GM18505 (cell line): ENCODE measurements at regions not wholly inside any gene's neighbourhood (a gene's known extent, or its start where the extent isn't known, plus 50 kb on each side); places are given as distances from the start of the nearest gene placed in this dataset.

Experiments
- ATAC-seq: cut with Tn5 transposase; IDR thresholded peaks from one replicate; pipeline ENCODE4 v1.9.1; 2021; ENCODE audit not compliant: unreplicated experiment
- POLR2A ChIP-seq: IDR thresholded peaks from 4 replicates; pipeline ENCODE4 v1.6.1; 2011; ENCODE audit warnings: borderline replicate concordance; ENCODE audit not compliant: insufficient read depth, insufficient read length; ENCODE audit errors: extremely low read depth

DNA sequence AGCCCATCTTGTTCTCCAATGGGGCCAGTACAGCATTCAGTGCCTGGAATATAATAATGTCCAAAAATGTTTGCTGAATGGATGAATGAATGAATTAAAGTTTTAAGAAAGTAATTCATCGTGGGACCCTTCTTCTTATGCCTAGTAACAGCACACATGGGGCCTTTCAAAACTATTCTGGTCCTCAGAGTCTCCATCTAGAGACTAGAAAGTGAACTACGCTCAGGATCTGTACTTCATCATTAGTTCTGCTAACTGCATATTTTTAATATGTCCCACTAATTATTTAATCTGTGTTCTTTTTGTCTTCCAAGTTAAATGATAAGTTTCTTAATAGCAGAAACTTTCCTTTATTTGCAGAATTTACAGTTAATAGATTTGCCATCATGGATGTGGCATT lies 172.5 kb downstream of the SMAD2 start:
- TF ChIP-seq POLR2A, result no peak
- no peak for ATAC-seq

DNA sequence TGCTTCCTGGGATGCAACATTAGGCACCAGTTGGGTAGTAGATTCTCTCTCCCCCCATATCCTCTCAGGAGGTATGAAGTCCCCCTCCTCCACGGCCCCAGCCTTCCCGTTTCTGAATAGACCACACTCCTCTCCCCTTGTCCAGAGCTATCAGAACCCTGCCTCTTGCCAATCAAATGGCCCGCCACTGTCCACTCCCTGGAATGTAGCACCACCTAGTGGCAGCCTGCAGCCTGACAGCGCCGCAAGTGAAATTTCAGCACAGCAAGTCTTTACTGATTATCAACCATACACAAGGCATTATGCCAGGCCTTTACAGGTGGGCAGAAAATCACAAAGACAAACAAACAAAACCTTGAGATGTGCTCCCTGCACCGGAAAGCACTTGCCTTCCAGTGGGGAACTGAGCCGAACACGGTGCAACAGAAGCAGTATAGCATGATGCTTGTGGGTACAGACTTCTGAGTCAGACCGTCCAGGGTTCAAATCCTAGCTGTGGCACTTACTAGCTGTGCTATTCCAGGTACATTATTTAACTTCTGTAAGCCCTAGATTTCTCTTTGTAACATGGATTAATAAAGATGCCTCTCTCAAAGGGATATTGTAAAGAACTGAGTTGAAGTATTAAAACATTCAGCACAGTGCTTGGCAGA lies 174.0 kb downstream of the SMAD2 start:
- no peak for ATAC-seq
- no peak for TF ChIP-seq POLR2A

DNA sequence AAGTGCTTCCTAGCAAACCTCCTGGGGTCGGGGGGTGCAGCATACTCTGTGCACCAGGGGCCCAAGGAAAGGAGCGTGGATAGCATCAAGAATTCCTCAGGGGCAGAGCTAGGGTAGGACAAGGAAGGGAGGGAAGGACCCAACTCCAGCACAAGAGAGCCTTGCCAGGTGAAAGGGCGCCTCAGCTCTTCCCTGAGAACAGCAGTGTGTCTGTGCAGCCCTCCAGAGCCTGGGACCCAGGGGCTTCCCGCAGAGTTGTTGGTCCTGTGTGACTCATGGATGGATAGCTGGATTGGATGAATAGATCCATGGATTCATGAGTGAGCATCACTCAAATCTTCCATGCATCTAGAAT lies 175.4 kb downstream of the SMAD2 start:
- no peak for ATAC-seq
- no peak for TF ChIP-seq POLR2A

DNA sequence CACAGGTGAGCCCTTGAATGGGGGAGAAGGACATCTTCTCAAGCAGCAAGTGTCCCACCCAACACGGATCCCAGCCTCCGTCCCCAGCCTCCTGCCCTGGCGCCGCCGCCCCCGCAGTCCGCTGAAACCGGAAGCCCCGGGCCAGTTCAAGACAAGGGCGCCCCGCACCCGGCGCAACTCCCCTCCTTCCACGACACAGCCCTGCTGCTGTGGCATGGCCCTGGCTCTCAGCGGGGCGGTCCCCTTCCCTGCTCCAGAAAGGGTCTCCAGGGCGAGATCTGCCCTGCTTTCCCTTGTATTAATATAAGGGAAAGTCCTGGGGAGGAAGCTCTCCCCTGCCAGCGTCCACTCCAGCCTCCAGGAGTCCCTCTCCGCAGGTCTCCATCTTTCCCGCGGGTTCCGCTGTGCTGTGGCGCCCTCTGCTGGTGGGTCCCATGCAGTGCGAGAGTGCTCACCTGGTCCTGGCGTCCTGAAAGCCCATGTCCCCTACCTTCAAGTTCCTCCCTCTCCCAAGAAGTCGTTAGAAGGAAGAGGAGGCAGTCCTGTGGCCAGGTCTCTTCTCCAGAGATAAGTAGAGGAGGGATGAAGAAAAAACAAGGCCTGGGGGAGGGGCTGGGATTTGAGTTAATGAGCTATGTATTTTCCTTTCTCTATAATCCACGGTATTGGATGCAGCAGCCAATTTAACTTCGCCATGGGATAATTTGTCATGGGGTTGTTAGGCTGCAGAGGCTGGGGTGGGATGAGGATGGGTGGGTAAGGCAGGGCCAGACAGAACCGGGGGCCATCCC lies 176.0 kb downstream of the SMAD2 start:
- no peak for ATAC-seq

DNA sequence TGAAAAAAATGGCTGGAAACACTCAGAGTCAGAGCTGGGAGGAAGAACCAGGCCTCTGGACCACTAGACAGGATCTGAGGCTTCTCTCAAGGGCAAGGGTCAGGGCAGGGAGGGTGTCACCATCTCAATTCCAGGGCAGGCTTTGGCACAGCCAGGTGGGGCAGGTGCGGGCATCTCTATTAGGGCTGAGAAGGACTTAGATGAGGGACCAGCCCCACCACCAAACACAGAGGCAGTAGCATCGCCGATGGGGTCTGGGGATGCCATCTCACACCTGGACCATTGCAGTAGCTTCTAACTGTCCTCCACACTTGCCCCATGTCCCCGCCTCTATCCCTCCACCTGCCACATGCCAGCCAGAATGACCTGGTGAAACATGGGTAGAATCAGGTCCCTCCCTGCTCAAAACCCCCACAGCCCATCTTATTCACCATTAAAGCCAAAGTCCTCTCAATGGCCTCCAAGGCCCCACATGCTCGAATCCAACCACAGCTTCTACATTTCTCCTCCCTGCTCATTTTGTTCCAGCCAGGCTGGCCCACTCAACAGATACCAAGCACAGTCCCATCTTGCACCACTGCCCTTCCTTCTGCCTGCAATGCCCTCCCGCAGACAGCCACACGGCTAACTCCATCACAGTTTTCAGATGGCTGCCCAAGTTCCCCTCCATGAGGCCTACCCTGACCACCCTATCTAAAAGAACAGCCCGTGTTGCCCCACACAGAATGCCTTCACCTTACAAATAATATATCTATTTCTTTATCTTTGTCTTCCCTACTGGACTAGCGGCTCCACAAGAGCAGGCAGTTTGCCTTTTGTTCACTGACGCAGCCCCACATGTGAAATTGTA lies 177.4 kb downstream of the SMAD2 start:
- ATAC-seq, result no peak
- no peak for TF ChIP-seq POLR2A

More for the DNA sequence above, 176.0 kb downstream of the SMAD2 start:
- TF ChIP-seq POLR2A, result no peak

DNA sequence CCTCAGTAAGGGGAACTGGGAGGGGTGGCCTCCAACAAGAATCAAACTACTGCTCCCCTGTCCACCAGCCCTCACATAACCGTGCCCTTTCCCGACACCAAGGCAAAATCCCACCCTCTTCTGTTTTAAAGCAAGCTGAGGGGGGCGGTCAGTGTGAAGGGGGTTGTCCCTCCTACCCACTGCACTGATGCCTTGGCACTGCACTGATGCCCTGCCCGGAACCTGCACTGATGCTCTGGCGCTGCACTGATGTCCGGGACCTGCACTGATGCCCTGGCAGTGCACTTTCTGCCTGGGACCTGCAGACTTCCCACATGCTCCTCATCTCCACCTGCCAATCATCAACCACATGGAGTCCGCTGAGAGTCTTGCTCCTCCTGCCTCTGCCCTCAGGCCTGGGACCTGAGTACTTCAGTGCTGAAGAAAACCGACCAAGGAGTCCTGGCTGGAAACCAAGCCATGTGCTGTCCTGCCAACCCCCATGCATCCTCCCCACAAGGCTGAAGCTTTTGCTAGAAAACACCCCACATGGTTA lies 179.5 kb downstream of the SMAD2 start:
- no peak for TF ChIP-seq POLR2A

DNA sequence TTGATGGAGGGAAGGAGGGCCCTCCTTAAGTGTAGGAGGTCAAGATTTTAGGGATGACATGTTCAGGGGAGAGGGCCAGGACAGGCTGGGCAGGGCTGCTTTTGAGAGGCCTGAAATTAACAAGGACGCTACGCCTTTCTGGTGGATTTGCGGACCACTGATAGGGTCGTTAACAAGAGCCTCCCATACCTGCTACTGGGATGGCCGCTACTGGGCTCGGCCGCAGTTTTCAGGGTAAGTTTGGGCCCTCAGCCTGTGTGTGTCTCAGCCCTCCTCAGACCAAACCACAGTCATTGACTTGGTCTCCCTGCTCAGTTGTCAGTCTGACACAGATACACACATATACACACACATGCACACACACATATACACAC lies 180.9 kb downstream of the SMAD2 start:
- ATAC-seq, result no peak
- no peak for TF ChIP-seq POLR2A

More for the DNA sequence above, 179.5 kb downstream of the SMAD2 start:
- no peak for ATAC-seq

DNA sequence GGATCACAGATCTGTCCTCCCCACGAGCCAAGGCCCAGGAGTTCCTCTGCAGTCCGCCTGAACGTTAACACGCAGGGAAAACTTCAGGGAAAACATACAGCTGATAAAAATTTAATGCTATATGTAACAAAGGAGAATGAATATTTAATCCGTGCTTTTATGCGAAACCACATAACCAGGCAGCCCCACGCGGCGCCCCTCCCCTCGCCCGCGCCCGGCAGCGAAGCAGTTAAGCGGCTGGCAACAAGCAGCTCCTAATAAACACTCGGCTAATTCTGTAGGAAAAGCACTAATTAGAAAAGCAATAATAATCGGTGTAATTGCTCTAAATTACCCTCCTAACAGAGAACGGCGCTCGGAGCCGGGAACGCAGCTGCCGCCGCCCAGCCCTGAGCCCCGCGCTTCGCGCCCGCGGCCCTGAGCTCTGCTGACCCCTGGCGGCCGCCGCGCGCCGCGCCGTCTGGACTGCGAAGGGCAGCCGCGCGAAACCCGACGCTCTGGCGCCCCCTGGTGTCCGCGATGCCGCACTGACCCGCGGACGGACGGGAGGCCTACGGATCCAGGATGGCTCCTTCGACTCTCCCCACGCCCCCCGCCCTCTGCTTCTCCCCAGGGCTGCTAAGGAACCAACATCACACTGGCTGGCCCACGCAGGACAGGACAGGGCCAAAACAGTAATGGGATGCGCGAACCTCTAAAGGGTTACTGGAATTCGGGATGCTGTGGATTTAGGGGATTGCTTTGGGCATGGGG lies 181.4 kb downstream of the SMAD2 start:
- TF ChIP-seq POLR2A, result no peak
- ATAC-seq, result peak; percentile 95

DNA sequence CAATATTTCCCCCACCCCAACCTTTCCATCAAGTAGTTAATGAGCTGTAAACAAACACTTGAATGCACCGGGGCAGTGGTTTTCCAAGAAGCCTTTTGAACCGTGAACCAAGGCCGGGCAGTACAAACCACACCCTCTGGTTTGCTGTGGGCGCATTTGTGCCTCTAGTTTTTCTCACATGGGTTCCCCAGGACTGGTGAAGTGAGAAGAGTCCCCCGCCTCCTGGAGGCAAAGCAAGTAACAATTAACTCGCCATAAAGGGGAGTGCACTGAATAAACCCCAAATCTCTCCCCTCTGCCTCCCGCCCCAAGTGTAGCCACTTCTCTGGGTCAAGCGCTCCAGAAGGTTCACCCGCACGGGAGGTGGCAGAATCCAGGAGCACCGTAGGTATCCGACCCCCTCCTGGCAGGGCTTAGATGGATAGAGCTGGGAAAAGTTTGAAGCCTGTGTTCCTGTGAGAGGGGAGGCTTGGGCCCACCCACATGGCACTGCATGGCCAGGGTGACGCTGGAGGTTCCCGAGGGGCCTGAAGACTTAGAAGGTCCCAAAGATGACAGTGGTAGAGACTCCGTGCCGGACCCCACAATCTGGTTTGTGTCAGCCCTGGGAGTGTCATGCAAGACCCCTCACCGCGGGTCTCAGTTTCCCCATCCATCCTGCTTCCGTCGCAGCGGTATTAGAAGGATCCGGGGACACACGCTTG lies 182.2 kb downstream of the SMAD2 start:
- no peak for TF ChIP-seq POLR2A
- no peak for ATAC-seq

DNA sequence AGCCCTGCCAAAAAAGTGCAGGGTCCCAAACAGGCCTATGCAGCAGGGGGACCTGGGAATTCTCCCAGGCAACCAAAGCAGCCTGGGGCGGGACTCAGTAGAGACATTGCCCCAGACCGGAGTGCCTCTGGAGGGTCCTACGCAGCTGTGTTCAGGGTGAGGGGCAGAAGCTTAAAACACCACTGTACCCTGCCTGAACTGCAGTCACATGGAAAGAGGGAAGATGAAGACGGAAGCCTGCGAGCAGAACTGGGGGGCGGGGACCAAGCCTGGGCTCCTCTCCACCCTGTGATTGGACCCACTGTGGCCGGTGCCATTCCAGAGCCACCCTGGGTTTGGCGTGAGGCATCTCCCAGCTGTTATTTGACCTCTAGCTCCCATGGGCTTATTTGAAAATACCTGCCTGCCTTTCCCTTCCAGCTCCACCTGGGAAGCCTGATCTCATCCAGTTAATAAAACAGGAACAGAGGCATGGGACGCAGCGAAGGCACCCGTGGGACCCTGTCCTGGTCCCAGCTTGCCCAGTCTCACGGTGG lies 183.1 kb downstream of the SMAD2 start:
- no peak for TF ChIP-seq POLR2A

DNA sequence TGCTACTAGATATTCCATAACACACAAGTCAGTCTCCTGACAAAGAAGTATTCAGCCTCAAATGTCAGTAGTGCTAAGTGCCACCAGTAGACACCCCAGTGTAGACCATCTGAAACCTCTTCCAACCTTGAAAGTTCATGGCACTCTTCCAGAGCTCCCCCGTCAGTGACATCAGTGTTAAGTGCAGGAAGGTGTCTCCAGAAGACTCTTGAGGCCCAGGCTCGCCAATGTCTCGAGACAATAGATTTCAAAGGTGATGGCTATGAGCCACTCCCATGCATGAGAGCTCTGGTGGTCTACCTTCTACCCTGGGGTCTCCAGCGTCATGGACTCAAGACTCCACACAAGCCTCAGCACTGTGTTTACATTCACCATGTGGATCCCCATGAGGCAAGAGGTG lies 183.8 kb downstream of the SMAD2 start:
- ATAC-seq, result no peak
- TF ChIP-seq POLR2A, result no peak

More for the DNA sequence above, 183.1 kb downstream of the SMAD2 start:
- ATAC-seq, result no peak

DNA sequence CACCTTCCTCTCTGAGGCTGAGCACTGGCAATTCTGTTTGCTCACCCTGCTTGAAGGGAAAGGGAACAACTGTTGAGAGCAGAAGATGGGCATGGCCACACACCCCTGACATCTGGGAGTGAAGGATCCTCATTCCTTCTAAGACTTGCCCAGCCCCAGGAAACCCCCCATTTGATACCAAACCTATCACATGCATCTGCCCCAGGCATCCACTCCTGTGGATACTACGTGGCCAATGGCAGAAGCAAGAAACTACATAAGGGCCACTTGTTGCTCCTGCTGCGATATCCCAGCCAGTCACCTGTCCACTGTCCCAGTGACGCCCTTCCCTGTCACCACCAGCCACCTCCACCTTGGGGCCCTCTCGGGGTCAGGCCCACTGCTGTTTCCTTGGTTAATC lies 185.2 kb downstream of the SMAD2 start:
- TF ChIP-seq POLR2A, result no peak
- ATAC-seq, result no peak
